Keratinocyte (primary cell): ENCODE measurements at regions not wholly inside any gene's neighbourhood (a gene's known extent, or its start where the extent isn't known, plus 50 kb on each side); places are given as distances from the start of the nearest gene placed in this dataset.

Experiments used
- DNase-seq: peaks from one replicate; pipeline ENCODE4 v3.0.0-alpha.2; 2011; ENCODE audit warnings: low read depth, missing footprints, low spot score
- FAIRE-seq: peaks from 2 replicates; lab custom pipeline; 2011; peaks lifted over from hg19 to GRCh38; lab: Jason Lieb, UNC
- H2AFZ ChIP-seq: 2 replicates; pipeline ENCODE4 v1.6.0; 2012; ENCODE audit warnings: low read length, control low read depth, inconsistent platforms; ENCODE audit not compliant: control insufficient read depth
- H3K27ac ChIP-seq: 2 replicates; pipeline ENCODE4 v1.5.1; 2011; ENCODE audit warnings: low read length; ENCODE audit not compliant: control insufficient read depth, insufficient read depth
- H3K27me3 ChIP-seq: 3 replicates; pipeline ENCODE4 v1.6.0; 2011; ENCODE audit warnings: low read length; ENCODE audit not compliant: control insufficient read depth, insufficient read depth; ENCODE audit errors: extremely low read depth
- H3K36me3 ChIP-seq, 2 experiments: 2 replicates in 1 of 2; 3 replicates in 1 of 2; pipeline ENCODE4 v1.5.1; 2011; ENCODE audit warnings: low read length in 2 of 2, mild to moderate bottlenecking in 1 of 2; ENCODE audit not compliant: control insufficient read depth in 2 of 2, insufficient read depth in 2 of 2; ENCODE audit errors: extremely low read depth in 1 of 2
- H3K4me1 ChIP-seq: 3 replicates; pipeline ENCODE4 v1.5.1; 2011; ENCODE audit warnings: low read length; ENCODE audit not compliant: control insufficient read depth, insufficient read depth; ENCODE audit errors: extremely low read depth
- H3K4me2 ChIP-seq: 3 replicates; pipeline ENCODE4 v1.6.0; 2011; ENCODE audit warnings: low read depth, low read length; ENCODE audit not compliant: control insufficient read depth, insufficient read depth; ENCODE audit errors: extremely low read depth
- H3K4me3 ChIP-seq, 3 experiments: fragments of 200-600 bp in 1 of 3; sonication (generic) in 1 of 3; 2 replicates in 2 of 3; 3 replicates in 1 of 3; pipeline ENCODE4 v1.5.1; 2011 to 2016; ENCODE audit warnings: low read length in 3 of 3, mild to moderate bottlenecking in 3 of 3, control low read depth in 2 of 3, inconsistent platforms in 1 of 3, low read depth in 1 of 3, mixed read lengths in 1 of 3, mixed run types in 1 of 3, moderate library complexity in 1 of 3; ENCODE audit not compliant: control insufficient read depth in 2 of 3, insufficient read depth in 2 of 3; ENCODE audit errors: extremely low read depth in 1 of 3
- H3K79me2 ChIP-seq: 2 replicates; pipeline ENCODE4 v1.6.0; 2012; ENCODE audit warnings: low read length; ENCODE audit not compliant: control insufficient read depth, insufficient read depth
- H3K9ac ChIP-seq: 3 replicates; pipeline ENCODE4 v1.6.0; 2011; ENCODE audit warnings: low read length; ENCODE audit not compliant: control insufficient read depth, insufficient read depth; ENCODE audit errors: extremely low read depth
- H3K9me1 ChIP-seq: 3 replicates; pipeline ENCODE4 v1.6.0; 2011; ENCODE audit warnings: low read length; ENCODE audit not compliant: control insufficient read depth, insufficient read depth; ENCODE audit errors: extremely low read depth
- H3K9me3 ChIP-seq: 2 replicates; pipeline ENCODE4 v1.5.1; 2012; ENCODE audit warnings: low read depth, low read length; ENCODE audit not compliant: control insufficient read depth
- H4K20me1 ChIP-seq: 3 replicates; pipeline ENCODE4 v1.6.0; 2011; ENCODE audit warnings: low read length; ENCODE audit not compliant: control insufficient read depth, insufficient read depth; ENCODE audit errors: extremely low read depth
- EZH2 ChIP-seq: IDR thresholded peaks from one replicate; pipeline ENCODE4 v1.6.1; 2012; ENCODE audit warnings: inconsistent platforms, mild to moderate bottlenecking, low read length, moderate library complexity
- dilution Hi-C: fragments of 300-500 bp; cut with MboI; formaldehyde crosslinking; loops from one replicate; pipeline ENCODE4 v1.7.0; 2020; ENCODE audit warnings: low sequenced_read_pairs; ENCODE audit not compliant: extremely low pct_ligation_motif_present
- TF ChIP-seq, protein P1 (sequence below), 3 experiments: IDR thresholded peaks in 1 of 3; conservative IDR thresholded peaks in 1 of 3; optimal IDR thresholded peaks in 1 of 3; 2 replicates in 2 of 3; 3 replicates in 1 of 3; pipeline versions ENCODE3 to v1.5.1; 2011; ENCODE audit warnings: low read length in 3 of 3, mild to moderate bottlenecking in 3 of 3, moderate library complexity in 2 of 3, control low read depth in 1 of 3, inconsistent platforms in 1 of 3; ENCODE audit not compliant: insufficient read depth in 2 of 3; ENCODE audit errors: extremely low read depth in 1 of 3

- Histone ChIP-seq H3K36me3 (no peaks in the 10 kb centered on the region), H4K20me1 (no peaks in the 10 kb centered on the region), H3K27ac (no peak overlapping the region), H3K9me1 (no peaks in the 10 kb centered on the region), H3K9me3 (no peaks in the 10 kb centered on the region), H3K9ac (no peak overlapping the region), H3K27me3 (no peaks in the 10 kb centered on the region), H3K4me1 (no peaks in the 10 kb centered on the region), H3K79me2 (no peaks in the 10 kb centered on the region), H2AFZ (no peak overlapping the region), H3K4me2 (no peak overlapping the region), H3K4me3 (no peak overlapping the region)
- dilution Hi-C loops: no loop called here
- TF ChIP-seq EZH2: no peak
- TF ChIP-seq, protein P1, sequence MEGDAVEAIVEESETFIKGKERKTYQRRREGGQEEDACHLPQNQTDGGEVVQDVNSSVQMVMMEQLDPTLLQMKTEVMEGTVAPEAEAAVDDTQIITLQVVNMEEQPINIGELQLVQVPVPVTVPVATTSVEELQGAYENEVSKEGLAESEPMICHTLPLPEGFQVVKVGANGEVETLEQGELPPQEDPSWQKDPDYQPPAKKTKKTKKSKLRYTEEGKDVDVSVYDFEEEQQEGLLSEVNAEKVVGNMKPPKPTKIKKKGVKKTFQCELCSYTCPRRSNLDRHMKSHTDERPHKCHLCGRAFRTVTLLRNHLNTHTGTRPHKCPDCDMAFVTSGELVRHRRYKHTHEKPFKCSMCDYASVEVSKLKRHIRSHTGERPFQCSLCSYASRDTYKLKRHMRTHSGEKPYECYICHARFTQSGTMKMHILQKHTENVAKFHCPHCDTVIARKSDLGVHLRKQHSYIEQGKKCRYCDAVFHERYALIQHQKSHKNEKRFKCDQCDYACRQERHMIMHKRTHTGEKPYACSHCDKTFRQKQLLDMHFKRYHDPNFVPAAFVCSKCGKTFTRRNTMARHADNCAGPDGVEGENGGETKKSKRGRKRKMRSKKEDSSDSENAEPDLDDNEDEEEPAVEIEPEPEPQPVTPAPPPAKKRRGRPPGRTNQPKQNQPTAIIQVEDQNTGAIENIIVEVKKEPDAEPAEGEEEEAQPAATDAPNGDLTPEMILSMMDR (optimal IDR thresholded peaks at IDR 0.05 in 1 of 3, IDR thresholded peaks at IDR 0.05 in 1 of 3, conservative IDR thresholded peaks at IDR 0.05 in 1 of 3; ENCODE audit: extremely low read depth in 1 of 3, insufficient read depth in 2 of 3, low read length in 3 of 3): no peak
- DNase-seq: no peak
- no peak for FAIRE-seq
These were observed 331.0 kb upstream of the DACH1 start for GRCh38 chr13:72198042-72198441.

DNA sequence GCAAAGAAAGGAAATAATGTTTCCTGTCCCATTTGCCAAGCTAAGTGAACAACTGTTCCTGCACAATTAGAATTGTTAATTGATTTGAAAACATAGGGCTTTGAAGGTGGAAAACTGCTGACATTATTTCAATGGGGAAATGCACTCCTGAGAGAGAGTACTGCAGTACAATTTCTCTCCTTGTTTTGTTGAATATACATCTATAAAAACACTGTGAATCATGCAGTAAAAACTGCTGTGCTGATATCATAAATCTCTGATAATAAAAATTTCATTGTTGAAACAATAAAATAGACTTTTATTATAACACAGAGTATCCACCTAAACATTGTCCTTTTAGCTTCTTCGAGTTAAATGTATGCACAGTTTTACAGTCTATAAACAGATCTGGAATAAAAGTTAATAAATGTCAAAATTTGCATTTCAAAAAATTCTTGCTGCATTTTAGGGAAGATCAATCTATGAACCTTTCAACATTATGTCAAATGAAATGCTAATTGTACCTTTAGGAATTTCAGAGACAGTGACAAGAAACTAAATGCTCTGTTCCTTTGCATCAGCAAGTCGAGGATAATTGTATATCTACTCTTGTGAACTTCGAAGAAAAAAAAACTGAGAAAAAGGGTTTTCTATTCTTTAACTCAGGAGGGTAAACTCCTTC, 328.2 kb upstream of the DACH1 start:
- H3K27ac ChIP-seq: no peak overlapping the region
- no peaks in the 10 kb centered on the region for H4K20me1 ChIP-seq
- TF ChIP-seq EZH2: no peak
- TF ChIP-seq, protein P1 (optimal IDR thresholded peaks at IDR 0.05 in 1 of 3, IDR thresholded peaks at IDR 0.05 in 1 of 3, conservative IDR thresholded peaks at IDR 0.05 in 1 of 3; ENCODE audit: extremely low read depth in 1 of 3, insufficient read depth in 2 of 3, low read length in 3 of 3): no peak
- H3K9ac ChIP-seq: no peak overlapping the region
- no peaks in the 10 kb centered on the region for H3K27me3 ChIP-seq
- FAIRE-seq: no peak
- no peak overlapping the region for H3K4me2 ChIP-seq
- no peak for DNase-seq
- no peaks in the 10 kb centered on the region for H3K9me3 ChIP-seq
- dilution Hi-C loops: no loop called here
- H3K36me3 ChIP-seq: no peaks in the 10 kb centered on the region
- no peaks in the 10 kb centered on the region for H3K4me1 ChIP-seq
- no peak overlapping the region for H2AFZ ChIP-seq
- H3K9me1 ChIP-seq: no peaks in the 10 kb centered on the region
- no peak overlapping the region for H3K4me3 ChIP-seq
- H3K79me2 ChIP-seq: no peaks in the 10 kb centered on the region
